PC-9 (cell line): ENCODE measurements at regions not wholly inside any gene's neighbourhood (a gene's known extent, or its start where the extent isn't known, plus 50 kb on each side); places are given as distances from the start of the nearest gene placed in this dataset.
"Not testable (repeated sequence)": the region's sequence is repeated elsewhere in the genome, so short reads cannot be mapped to it uniquely, and the experiment has no call there.

Experiments
- BruUV-seq: library from RNA; stranded (reverse); fragments of 400-500 nt; replicated peaks from 2 replicates; lab custom pipeline; 2021; lab: Mats Ljungman, UMichigan
- CTCF ChIA-PET: fragments of 300-600 bp; sonication (Branson Sonifier 250); formaldehyde crosslinking; loops from one replicate; lab custom pipeline; 2022; ENCODE audit warnings: antibody characterized with exemption; lab: Charles Lee
- POLR2A ChIA-PET: fragments of 300-600 bp; sonication (Branson Sonifier 250); formaldehyde crosslinking; loops from one replicate; lab custom pipeline; 2022; ENCODE audit warnings: antibody characterized with exemption; ENCODE audit not compliant: unreplicated experiment; lab: Charles Lee
- DNase-seq, 2 experiments: peaks; one replicate each; pipeline versions ENCODE4 v3.0.0 to v3.0.0-alpha.2; 2015 to 2022; ENCODE audit warnings: mixed read lengths in 1 of 2
- H2AFZ ChIP-seq: fragments of 200-600 bp; sonication (generic); 2 replicates; pipeline ENCODE4 v1.8.1; 2017; ENCODE audit warnings: antibody characterized with exemption
- H3F3A ChIP-seq: fragments of 200-600 bp; sonication (generic); 2 replicates; pipeline ENCODE4 v1.8.1; 2017; ENCODE audit warnings: antibody characterized with exemption, mild to moderate bottlenecking, low read depth; ENCODE audit not compliant: insufficient read depth
- H3K27ac ChIP-seq: fragments of 200-600 bp; sonication (generic); 2 replicates; pipeline ENCODE4 v1.6.1; 2016; ENCODE audit warnings: mixed run types
- H3K27me3 ChIP-seq: fragments of 200-600 bp; sonication (generic); 2 replicates; pipeline ENCODE4 v1.6.1; 2016; ENCODE audit warnings: low read depth, mixed run types; ENCODE audit not compliant: insufficient read depth
- H3K36me3 ChIP-seq: fragments of 200-600 bp; sonication (generic); 2 replicates; pipeline ENCODE4 v1.6.1; 2016; ENCODE audit warnings: low read depth, mixed run types
- H3K4me1 ChIP-seq: fragments of 200-600 bp; sonication (generic); replicated peaks from 2 replicates; pipeline ENCODE4 v1.6.1; 2016; ENCODE audit warnings: mixed run types; ENCODE audit not compliant: insufficient read depth
- H3K4me2 ChIP-seq: fragments of 200-600 bp; sonication (generic); 2 replicates; pipeline ENCODE4 v1.6.1; 2017; ENCODE audit warnings: mixed run types
- H3K4me3 ChIP-seq: fragments of 200-600 bp; sonication (generic); 2 replicates; pipeline ENCODE4 v1.6.1; 2016; ENCODE audit warnings: mixed run types
- H3K79me2 ChIP-seq: fragments of 200-600 bp; sonication (generic); 2 replicates; pipeline ENCODE4 v1.6.1; 2017; ENCODE audit warnings: low read depth, mixed run types
- H3K9me2 ChIP-seq: fragments of 200-600 bp; sonication (generic); 2 replicates; pipeline ENCODE4 v1.8.1; 2017; ENCODE audit warnings: mild to moderate bottlenecking; ENCODE audit not compliant: insufficient read depth
- H3K9me3 ChIP-seq: fragments of 200-600 bp; sonication (generic); 2 replicates; pipeline ENCODE4 v1.8.1; 2016; ENCODE audit warnings: low read depth; ENCODE audit not compliant: insufficient read depth
- H4K20me1 ChIP-seq: fragments of 200-600 bp; sonication (generic); 2 replicates; pipeline ENCODE4 v1.8.1; 2017; ENCODE audit not compliant: insufficient read depth
- EZH2 ChIP-seq: fragments of 200-600 bp; sonication (generic); IDR thresholded peaks from 2 replicates; pipeline ENCODE4 v1.8.0; 2017; ENCODE audit warnings: antibody characterized with exemption, low read depth
- intact Hi-C: fragments of 100-400 bp; cut with micrococcal nuclease; formaldehyde crosslinking; loops from one replicate; pipeline ENCODE4 v1.10.0; 2022; ENCODE audit not compliant: unreplicated experiment
- TF ChIP-seq, protein P1 (sequence below): fragments of 200-600 bp; sonication (generic); conservative IDR thresholded peaks from 2 replicates; pipeline ENCODE4 v1.6.1; 2017; ENCODE audit warnings: mixed run types, antibody characterized with exemption, mild to moderate bottlenecking, moderate library complexity

DNA sequence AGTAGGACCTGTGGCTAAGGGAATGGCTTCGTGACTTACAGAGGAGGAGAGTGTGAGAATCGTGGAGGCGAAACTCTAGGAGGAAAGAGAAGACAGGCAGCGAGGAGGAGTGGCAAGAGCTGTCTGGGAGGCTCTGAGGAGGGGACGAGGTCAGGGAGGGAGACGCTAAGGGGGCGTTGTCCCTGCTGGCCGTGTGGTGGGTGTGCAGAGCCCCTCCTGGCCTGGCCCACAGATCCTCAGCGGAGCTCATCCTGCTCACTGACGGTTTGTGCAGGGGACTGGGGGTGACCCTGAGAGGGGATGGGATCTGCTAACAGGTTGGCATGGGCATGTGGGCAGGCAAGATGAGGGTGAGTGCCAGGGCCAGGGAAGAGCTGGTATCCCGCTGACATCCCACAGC lies 56.5 kb upstream of the PRR5 start:
- H3K4me2 ChIP-seq = no peak overlapping the region
- intact Hi-C loops = no loop called here
- no peak overlapping the region for H3K27ac ChIP-seq
- H3K4me3 ChIP-seq = no peak overlapping the region
- no peak overlapping the region for H2AFZ ChIP-seq
- H3K9me2 ChIP-seq = no peaks in the 10 kb centered on the region
- no peaks in the 10 kb centered on the region for H3K36me3 ChIP-seq
- no peaks in the 10 kb centered on the region for H3K9me3 ChIP-seq
- 0 out of 2 replicates have a peak, but pooled peaks cover 5% of the 10 kb centered on the region for H3F3A ChIP-seq
- H4K20me1 ChIP-seq = no peaks in the 10 kb centered on the region
- ChIA-PET POLR2A (no interaction called here), CTCF (no interaction called here)
- no peaks in the 10 kb centered on the region for H3K79me2 ChIP-seq
- no peak for TF ChIP-seq EZH2
- TF ChIP-seq, protein P1, sequence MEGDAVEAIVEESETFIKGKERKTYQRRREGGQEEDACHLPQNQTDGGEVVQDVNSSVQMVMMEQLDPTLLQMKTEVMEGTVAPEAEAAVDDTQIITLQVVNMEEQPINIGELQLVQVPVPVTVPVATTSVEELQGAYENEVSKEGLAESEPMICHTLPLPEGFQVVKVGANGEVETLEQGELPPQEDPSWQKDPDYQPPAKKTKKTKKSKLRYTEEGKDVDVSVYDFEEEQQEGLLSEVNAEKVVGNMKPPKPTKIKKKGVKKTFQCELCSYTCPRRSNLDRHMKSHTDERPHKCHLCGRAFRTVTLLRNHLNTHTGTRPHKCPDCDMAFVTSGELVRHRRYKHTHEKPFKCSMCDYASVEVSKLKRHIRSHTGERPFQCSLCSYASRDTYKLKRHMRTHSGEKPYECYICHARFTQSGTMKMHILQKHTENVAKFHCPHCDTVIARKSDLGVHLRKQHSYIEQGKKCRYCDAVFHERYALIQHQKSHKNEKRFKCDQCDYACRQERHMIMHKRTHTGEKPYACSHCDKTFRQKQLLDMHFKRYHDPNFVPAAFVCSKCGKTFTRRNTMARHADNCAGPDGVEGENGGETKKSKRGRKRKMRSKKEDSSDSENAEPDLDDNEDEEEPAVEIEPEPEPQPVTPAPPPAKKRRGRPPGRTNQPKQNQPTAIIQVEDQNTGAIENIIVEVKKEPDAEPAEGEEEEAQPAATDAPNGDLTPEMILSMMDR = no peak
- H3K4me1 ChIP-seq = no peaks in the 10 kb centered on the region
- no TSS peak for BruUV-seq
- no peak for DNase-seq
- peaks cover 56% of the 10 kb centered on the region for H3K27me3 ChIP-seq

GRCh38 chr22:44645083-44645482 lies 56.9 kb upstream of the PRR5 start:
- H3F3A ChIP-seq = 0 out of 2 replicates have a peak, but pooled peaks cover under 1% of the 10 kb centered on the region
- no peak overlapping the region for H3K27ac ChIP-seq
- no peak for DNase-seq
- H4K20me1 ChIP-seq = no peaks in the 10 kb centered on the region
- POLR2A ChIA-PET = no interaction called here
- H3K4me2 ChIP-seq = no peak overlapping the region
- TF ChIP-seq EZH2 = no peak
- TF ChIP-seq, protein P1 = no peak
- no TSS peak for BruUV-seq
- H2AFZ ChIP-seq = no peak overlapping the region
- H3K9me3 ChIP-seq = no peaks in the 10 kb centered on the region
- CTCF ChIA-PET = no interaction called here
- H3K36me3 ChIP-seq = no peaks in the 10 kb centered on the region
- no peaks in the 10 kb centered on the region for H3K9me2 ChIP-seq
- H3K79me2 ChIP-seq = no peaks in the 10 kb centered on the region
- H3K4me1 ChIP-seq = no peaks in the 10 kb centered on the region
- H3K27me3 ChIP-seq = peaks cover 51% of the 10 kb centered on the region
- intact Hi-C loops = no loop called here
- H3K4me3 ChIP-seq = no peak overlapping the region

DNA sequence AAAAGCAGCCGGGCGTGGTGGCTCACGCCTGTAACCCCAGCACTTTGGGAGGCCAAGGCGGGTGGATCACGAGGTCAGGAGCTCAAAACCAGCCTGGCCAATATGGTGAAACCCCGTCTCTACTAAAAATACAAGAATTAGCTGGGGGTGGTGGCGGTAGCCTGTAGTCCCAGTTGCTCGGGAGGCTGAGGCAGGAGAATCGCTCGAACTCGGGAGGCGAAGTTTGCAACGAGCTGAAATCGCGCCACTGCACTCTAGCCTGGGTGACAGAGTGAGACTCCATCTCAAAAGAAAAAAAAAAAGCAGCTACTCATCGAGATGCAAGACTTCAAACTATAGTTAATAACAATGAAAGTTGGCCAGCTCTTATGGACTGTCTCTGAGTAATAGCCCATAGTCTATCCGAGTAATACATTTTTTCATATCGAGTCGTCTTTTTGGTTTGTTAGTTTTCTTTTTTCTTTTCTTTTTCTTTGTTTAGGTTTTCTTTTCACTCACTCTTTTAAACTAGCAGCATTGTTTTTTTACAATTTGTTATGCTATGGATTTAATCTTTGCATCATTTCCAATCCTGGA lies 58.4 kb upstream of the PRR5 start:
- H3K4me1 ChIP-seq, H3K9me2 ChIP-seq, H2AFZ ChIP-seq, intact Hi-C loops, H3F3A ChIP-seq, H4K20me1 ChIP-seq, CTCF ChIA-PET, H3K4me2 ChIP-seq, DNase-seq, BruUV-seq, H3K4me3 ChIP-seq, H3K27ac ChIP-seq, H3K79me2 ChIP-seq, POLR2A ChIA-PET, H3K9me3 ChIP-seq, H3K36me3 ChIP-seq: not testable (repeated sequence)
- peaks cover 49% of the 10 kb centered on the region for H3K27me3 ChIP-seq

DNA sequence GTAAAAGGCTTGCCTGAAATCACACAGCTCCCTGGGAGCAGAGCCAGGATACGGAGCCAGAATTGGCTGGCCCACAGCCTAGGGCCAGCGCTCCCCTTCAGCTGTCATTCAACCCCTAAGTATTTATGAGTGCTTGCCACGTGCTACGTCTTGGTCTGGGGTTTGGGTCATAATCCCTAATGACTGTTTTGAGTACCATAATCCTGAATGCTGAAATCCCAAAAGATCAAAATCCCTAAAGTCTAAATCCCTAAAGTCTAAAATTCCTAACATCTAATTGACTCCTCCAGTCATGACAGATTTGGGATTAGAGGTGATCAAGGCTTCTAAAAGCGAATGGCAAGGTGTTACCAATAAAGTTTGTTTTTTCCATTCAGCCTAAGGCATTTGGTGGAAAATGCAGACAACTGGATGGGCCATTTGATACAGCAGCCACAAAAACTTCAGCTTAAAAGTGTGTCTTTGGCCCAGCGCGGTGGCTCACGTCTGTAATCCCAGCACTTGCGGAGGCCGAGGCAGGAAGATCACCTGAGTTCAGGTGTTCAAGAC lies 59.8 kb upstream of the PRR5 start:
- Histone ChIP-seq H3K4me3 (no peak overlapping the region), H3K36me3 (no peaks in the 10 kb centered on the region), H3K27me3 (peaks cover 41% of the 10 kb centered on the region), H3K9me2 (no peaks in the 10 kb centered on the region), H3K9me3 (no peaks in the 10 kb centered on the region), H3K27ac (no peak overlapping the region), H3K4me1 (no peaks in the 10 kb centered on the region), H2AFZ (no peak overlapping the region), H3K79me2 (no peaks in the 10 kb centered on the region), H3F3A (no peaks in the 10 kb centered on the region), H4K20me1 (no peaks in the 10 kb centered on the region), H3K4me2 (no peak overlapping the region)
- TF ChIP-seq EZH2 = no peak
- TF ChIP-seq, protein P1 = no peak
- ChIA-PET CTCF (interaction anchor here (0.7 kb wide), 1 partner anchor 665 kb away, joined by 6 read pairs; no protein-coding TSS in a partner anchor), POLR2A (no interaction called here)
- intact Hi-C loops = no loop called here
- DNase-seq = no peak
- BruUV-seq = no TSS peak
